ENCODE measurements at regions not wholly inside any gene's neighbourhood (a gene's known extent, or its start where the extent isn't known, plus 50 kb on each side); places are given as distances from the start of the nearest gene placed in this dataset.

DNA sequence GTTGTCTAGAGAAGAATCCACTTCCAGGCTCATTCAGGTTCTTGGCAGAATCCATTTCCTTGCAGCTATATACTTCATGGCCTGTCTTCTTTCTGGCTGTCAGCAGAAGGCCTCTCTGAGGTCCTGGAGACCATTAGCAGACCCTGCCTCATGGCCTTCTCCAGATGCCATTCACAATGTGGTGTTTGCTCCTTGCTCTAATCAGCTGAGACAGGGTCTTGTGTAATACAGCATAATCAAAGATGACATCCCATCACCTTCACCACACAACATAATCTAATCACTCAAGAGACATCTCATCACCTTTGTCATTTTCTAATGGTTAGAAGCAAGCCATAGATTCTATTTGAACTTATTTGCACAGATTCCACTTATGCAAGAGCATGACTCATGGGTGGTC, 403.9 kb upstream of the LRRC7 start:
- Histone ChIP-seq H3K36me3 (no peaks in the 10 kb centered on the region), H3K27me3 (no peaks in the 10 kb centered on the region), H3K4me1 (no peaks in the 10 kb centered on the region), H3K4me3 (no peak overlapping the region), H3K27ac (no peak overlapping the region), H3K9me3 (no peaks in the 10 kb centered on the region)
- no peak for DNase-seq (ENCODE audit: low spot score in 2 of 2)
- TF ChIP-seq EP300 (IDR thresholded peaks at IDR 0.05), result no peak
- TF ChIP-seq, protein P1, sequence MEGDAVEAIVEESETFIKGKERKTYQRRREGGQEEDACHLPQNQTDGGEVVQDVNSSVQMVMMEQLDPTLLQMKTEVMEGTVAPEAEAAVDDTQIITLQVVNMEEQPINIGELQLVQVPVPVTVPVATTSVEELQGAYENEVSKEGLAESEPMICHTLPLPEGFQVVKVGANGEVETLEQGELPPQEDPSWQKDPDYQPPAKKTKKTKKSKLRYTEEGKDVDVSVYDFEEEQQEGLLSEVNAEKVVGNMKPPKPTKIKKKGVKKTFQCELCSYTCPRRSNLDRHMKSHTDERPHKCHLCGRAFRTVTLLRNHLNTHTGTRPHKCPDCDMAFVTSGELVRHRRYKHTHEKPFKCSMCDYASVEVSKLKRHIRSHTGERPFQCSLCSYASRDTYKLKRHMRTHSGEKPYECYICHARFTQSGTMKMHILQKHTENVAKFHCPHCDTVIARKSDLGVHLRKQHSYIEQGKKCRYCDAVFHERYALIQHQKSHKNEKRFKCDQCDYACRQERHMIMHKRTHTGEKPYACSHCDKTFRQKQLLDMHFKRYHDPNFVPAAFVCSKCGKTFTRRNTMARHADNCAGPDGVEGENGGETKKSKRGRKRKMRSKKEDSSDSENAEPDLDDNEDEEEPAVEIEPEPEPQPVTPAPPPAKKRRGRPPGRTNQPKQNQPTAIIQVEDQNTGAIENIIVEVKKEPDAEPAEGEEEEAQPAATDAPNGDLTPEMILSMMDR (IDR thresholded peaks at IDR 0.05), result no peak
- TF ChIP-seq POLR2A (IDR thresholded peaks at IDR 0.05), result no peak

DNA sequence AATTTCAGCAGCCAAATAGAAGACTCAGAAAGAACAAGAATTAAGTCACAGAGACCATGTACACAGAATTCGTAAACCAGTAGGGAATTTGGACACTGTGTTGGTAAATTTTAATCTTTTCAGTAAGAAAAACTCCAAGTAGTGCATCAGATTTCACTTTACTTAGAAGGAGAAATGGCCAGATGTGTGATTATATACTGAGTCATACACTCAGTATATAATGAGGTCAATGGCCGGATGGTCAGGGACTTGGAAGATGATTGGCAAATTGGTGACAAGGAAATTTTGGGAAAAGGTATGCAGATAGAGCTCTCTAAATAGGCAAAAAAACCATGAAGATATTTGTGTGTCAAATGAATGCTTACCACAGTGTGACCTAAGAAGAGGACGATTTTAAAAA, 399.8 kb upstream of the LRRC7 start:
- Histone ChIP-seq H3K4me3 (no peak overlapping the region), H3K27ac (no peak overlapping the region), H3K27me3 (no peaks in the 10 kb centered on the region), H3K36me3 (no peaks in the 10 kb centered on the region), H3K9me3 (peaks cover 0 to 4% (median 0%) of the 10 kb centered on the region in 4 donors), H3K4me1 (no peaks in the 10 kb centered on the region)
- DNase-seq (ENCODE audit: low spot score in 2 of 2), result no peak
- TF ChIP-seq EP300 (IDR thresholded peaks at IDR 0.05), result no peak
- WGBS, 2 donors, result 77 to 81% methylated on average over 3 of the region's 3 CpGs

DNA sequence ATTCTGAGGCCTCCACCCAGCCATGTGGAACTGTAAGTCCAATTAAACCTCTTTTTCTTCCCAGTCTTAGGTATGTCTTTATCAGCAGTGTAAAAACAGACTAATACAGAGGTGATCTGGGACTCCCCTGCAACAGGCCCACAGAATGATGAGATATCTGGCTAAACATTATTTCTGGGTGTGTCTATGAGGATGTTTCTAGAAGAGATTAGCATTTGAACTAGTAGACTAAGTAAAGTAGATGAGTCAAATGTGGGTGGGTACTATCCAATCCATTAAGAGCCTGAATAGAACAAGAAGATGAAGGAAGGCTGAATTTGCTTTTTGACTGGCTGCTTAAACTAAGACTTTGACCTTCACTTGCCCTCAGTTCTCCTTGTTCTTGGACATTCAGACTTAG, 396.5 kb upstream of the LRRC7 start:
- TF ChIP-seq EP300 (IDR thresholded peaks at IDR 0.05), result no peak
- no peak for TF ChIP-seq POLR2A (IDR thresholded peaks at IDR 0.05)
- TF ChIP-seq, protein P1 (IDR thresholded peaks at IDR 0.05), result no peak
- Histone ChIP-seq H3K4me3 (no peak overlapping the region), H3K27ac (no peak overlapping the region), H3K9me3 (peaks cover 0 to 4% (median 0%) of the 10 kb centered on the region in 4 donors), H3K36me3 (no peaks in the 10 kb centered on the region), H3K27me3 (no peaks in the 10 kb centered on the region), H3K4me1 (no peaks in the 10 kb centered on the region)
- DNase-seq (ENCODE audit: low spot score in 2 of 2), result no peak

DNA sequence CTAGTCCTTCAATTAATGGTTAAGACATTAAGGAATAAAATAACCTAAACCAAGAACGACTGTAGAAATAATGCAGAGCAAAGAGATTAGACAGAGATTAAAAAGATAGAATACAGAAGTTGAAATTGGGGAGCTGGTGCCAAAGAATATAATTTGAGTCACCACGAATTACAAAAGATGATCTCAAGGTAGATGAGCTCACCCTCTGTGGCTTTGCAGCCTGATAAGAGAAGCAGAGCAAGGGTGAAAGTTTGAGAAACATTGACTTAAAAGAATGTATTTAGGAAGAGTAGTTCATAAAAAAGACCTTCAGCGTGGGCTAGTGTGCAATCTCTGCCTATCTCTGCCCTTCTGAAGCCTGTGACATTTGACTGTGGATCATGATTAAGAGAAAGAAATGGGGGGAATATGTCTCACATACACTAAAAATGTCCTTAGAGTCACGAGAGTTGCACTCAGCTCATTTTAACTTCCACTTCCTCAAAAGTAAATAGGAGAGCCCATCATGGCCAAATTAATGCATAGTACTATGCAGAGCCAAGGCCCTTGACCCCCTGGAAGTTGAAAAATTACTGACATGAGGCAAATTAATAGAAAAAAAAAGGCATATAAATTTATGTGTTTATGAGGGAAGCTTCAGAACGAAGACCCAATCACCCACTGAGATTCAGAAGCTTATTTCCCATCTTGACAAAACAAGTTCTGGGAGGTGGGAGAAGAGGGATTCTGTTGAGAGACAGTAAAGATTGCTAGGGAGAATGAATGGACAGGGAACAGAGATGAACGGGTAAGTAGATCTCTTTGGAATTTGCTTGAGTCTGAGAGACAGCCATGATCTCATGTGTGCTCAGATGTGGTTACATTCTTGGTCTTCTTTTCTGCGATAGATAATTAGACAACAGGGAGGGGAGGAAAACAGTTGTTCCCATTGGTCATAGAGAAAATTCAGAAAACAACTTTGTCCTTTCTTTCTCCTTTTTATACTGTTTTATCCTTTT, 395.4 kb upstream of the LRRC7 start:
- DNase-seq (ENCODE audit: low spot score in 2 of 2), result no peak

DNA sequence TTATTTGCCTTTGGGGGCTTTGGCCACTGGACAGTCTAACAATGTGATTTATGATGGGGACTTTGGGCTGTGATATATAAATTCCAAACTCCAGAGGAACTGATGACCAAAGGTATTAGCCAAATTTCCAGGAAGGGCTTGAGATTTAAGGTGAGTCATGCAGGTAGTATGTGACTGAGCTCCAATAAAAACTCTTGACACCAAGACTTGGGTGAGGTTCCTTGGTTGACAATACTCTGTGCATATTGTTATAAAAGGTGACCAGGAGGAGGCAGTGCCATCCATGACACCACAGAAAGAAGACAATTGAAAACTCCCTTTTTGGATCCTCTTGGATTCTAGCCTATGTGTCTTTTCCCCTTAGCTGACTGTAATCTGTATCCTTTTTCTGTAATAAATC, 392.7 kb upstream of the LRRC7 start:
- TF ChIP-seq POLR2A (IDR thresholded peaks at IDR 0.05) (no peak), EP300 (IDR thresholded peaks at IDR 0.05) (no peak)
- TF ChIP-seq, protein P1 (IDR thresholded peaks at IDR 0.05), result no peak
- Histone ChIP-seq H3K36me3 (no peaks in the 10 kb centered on the region), H3K4me1 (no peaks in the 10 kb centered on the region), H3K9me3 (peaks cover 0 to 4% (median 0%) of the 10 kb centered on the region in 4 donors), H3K27me3 (no peaks in the 10 kb centered on the region), H3K4me3 (no peak overlapping the region), H3K27ac (no peak overlapping the region)
- no peak for DNase-seq (ENCODE audit: low spot score in 2 of 2)

More for the DNA sequence above, 395.4 kb upstream of the LRRC7 start:
- Histone ChIP-seq H3K36me3 (no peaks in the 10 kb centered on the region), H3K4me3 (no peak overlapping the region), H3K27me3 (no peaks in the 10 kb centered on the region), H3K9me3 (peaks cover 0 to 4% (median 0%) of the 10 kb centered on the region in 4 donors), H3K4me1 (no peaks in the 10 kb centered on the region), H3K27ac (no peak overlapping the region)
- 65 to 70% methylated on average over 7 of the region's 7 CpGs for WGBS, 2 donors
- TF ChIP-seq POLR2A (IDR thresholded peaks at IDR 0.05), result no peak
- TF ChIP-seq, protein P1 (IDR thresholded peaks at IDR 0.05), result no peak
- no peak for TF ChIP-seq EP300 (IDR thresholded peaks at IDR 0.05)
